ENCODE measurements at regions not wholly inside any gene's neighbourhood (a gene's known extent, or its start where the extent isn't known, plus 50 kb on each side); places are given as distances from the start of the nearest gene placed in this dataset.

DNA sequence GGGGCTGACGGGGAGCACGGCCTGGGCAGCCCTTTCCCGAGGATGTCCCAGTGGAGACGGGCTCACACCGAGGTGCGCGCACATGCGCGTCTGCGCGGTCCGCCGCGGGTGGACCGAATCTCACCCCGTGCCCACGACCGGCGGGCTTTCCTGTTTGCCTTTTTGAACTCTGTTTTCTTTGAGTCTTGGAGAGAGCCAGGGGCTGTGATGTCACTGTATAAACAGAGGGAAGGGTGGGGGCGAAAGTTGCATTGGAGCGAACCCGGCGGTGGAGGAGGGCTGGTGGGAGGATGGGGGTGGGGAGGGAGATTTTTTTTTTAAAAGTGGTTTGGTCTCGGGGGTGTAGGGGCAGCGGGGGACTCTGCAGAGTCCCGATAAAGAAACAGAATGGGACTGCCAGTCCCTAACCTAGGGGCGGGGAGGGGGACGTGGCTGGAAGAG lies 141.2 kb upstream of the CTAGE1 start (continued):
- TF ChIP-seq RAD21 (IDR thresholded peaks at IDR 0.05; ENCODE audit: low read depth) (no peak), POLR2A (IDR thresholded peaks at IDR 0.05; ENCODE audit: borderline replicate concordance, extremely low read depth, insufficient read depth, insufficient read length) (no peak), ZFX (IDR thresholded peaks at IDR 0.05) (no peak), SRF (IDR thresholded peaks at IDR 0.05; ENCODE audit: low read depth) (no peak)
- TF ChIP-seq, protein P1, sequence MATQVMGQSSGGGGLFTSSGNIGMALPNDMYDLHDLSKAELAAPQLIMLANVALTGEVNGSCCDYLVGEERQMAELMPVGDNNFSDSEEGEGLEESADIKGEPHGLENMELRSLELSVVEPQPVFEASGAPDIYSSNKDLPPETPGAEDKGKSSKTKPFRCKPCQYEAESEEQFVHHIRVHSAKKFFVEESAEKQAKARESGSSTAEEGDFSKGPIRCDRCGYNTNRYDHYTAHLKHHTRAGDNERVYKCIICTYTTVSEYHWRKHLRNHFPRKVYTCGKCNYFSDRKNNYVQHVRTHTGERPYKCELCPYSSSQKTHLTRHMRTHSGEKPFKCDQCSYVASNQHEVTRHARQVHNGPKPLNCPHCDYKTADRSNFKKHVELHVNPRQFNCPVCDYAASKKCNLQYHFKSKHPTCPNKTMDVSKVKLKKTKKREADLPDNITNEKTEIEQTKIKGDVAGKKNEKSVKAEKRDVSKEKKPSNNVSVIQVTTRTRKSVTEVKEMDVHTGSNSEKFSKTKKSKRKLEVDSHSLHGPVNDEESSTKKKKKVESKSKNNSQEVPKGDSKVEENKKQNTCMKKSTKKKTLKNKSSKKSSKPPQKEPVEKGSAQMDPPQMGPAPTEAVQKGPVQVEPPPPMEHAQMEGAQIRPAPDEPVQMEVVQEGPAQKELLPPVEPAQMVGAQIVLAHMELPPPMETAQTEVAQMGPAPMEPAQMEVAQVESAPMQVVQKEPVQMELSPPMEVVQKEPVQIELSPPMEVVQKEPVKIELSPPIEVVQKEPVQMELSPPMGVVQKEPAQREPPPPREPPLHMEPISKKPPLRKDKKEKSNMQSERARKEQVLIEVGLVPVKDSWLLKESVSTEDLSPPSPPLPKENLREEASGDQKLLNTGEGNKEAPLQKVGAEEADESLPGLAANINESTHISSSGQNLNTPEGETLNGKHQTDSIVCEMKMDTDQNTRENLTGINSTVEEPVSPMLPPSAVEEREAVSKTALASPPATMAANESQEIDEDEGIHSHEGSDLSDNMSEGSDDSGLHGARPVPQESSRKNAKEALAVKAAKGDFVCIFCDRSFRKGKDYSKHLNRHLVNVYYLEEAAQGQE (IDR thresholded peaks at IDR 0.05; ENCODE audit: low read depth) = no peak

DNA sequence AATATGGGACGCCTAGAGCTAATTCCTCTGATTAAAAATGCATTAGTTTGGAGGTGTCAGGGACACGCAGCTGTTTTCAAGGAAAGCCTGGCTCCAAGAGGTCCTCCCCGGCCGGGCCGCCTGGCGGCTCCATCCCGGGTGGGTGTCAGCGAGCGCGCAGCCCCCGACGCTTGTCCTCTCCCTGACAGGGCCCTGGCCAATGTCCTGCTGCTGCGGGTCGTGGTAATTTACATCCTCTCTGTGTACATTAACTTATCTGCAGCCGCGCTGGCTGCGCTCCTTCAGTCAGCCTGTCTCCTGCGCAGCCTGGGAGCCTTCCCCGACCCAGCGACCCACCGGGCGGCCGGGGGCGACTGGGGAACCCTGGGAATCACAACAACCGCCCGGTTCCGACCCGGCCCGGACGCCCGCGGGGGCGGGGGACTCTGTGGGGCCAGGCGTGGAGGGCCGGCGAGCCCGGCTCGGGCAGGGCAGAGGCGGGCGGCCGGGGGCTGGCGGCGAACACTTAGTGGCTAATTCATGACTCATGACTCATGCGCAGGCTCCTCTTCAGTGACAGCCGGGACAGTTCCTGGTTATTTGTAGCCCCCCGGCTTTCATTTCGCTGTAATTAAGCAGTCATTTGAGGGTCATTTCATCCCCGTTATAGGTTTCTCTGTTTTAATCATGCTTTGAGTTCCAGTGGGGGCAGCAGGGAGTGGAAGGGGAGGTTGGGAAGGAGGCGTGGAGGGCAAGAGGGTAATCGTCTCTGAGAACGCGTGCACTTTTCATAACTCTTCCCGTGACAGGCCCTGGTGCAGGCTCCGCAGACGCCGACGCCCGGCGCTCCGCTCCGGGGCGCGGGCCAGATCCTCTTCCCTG lies 141.9 kb upstream of the CTAGE1 start:
- no TSS peak for BruUV-seq (replicated peaks)
- peaks cover 4 to 22% of the 10 kb centered on the region in 2 experiments; a peak in 3 of 4 replicates for H3K4me1 ChIP-seq (ENCODE audit: control insufficient read depth in 1 of 2, insufficient read depth in 2 of 2, low read length in 2 of 2)
- no peaks in the 10 kb centered on the region for H3K36me3 ChIP-seq (ENCODE audit: control insufficient read depth in 1 of 2, insufficient read depth in 2 of 2, low read length in 2 of 2)
- RAD21 ChIA-PET (ENCODE audit: low non-redundant PET in 1 of 2, low total read pairs in 2 of 2, uncharacterized antibody in 2 of 2, unreplicated experiment in 2 of 2) = interaction anchor here in 1 of 2 experiments (0.7 kb wide), 2 partner anchors 77 to 574 kb away, joined by 3 read pairs; no protein-coding TSS in a partner anchor
- CTCF ChIA-PET = interaction anchor here (1.5 kb wide), 1 partner anchor 181 kb away, joined by 4 read pairs; no protein-coding TSS in a partner anchor
- intact Hi-C loops (cut with micrococcal nuclease) = loop anchor here (1.0 to 10.0 kb wide), 4 partner anchors 185 to 1365 kb away; no protein-coding TSS in a partner anchor
- peak overlapping the region; percentile 98 for H3K4me2 ChIP-seq (ENCODE audit: low read length)
- ATAC-seq (peak; percentile 77), DNase-seq (ENCODE audit: low read depth, low spot score) (no peak)
- H3K79me2 ChIP-seq (ENCODE audit: insufficient read depth, low read length) = no peaks in the 10 kb centered on the region
- no peak for TF ChIP-seq YY1 (IDR thresholded peaks at IDR 0.05; ENCODE audit: extremely low read depth, insufficient replicate concordance, low read depth, low read length)
- TF ChIP-seq RAD21 (IDR thresholded peaks at IDR 0.05; ENCODE audit: low read depth) = no peak
- TF ChIP-seq, protein P2, sequence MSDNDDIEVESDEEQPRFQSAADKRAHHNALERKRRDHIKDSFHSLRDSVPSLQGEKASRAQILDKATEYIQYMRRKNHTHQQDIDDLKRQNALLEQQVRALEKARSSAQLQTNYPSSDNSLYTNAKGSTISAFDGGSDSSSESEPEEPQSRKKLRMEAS (IDR thresholded peaks at IDR 0.05) = peak; percentile 68
- peak; percentile 43 for TF ChIP-seq FOSL1 (IDR thresholded peaks at IDR 0.05; ENCODE audit: low read depth)
- TF ChIP-seq, protein P3, sequence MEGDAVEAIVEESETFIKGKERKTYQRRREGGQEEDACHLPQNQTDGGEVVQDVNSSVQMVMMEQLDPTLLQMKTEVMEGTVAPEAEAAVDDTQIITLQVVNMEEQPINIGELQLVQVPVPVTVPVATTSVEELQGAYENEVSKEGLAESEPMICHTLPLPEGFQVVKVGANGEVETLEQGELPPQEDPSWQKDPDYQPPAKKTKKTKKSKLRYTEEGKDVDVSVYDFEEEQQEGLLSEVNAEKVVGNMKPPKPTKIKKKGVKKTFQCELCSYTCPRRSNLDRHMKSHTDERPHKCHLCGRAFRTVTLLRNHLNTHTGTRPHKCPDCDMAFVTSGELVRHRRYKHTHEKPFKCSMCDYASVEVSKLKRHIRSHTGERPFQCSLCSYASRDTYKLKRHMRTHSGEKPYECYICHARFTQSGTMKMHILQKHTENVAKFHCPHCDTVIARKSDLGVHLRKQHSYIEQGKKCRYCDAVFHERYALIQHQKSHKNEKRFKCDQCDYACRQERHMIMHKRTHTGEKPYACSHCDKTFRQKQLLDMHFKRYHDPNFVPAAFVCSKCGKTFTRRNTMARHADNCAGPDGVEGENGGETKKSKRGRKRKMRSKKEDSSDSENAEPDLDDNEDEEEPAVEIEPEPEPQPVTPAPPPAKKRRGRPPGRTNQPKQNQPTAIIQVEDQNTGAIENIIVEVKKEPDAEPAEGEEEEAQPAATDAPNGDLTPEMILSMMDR (IDR thresholded peaks at IDR 0.05 in 2 of 3, conservative IDR thresholded peaks at IDR 0.05 in 1 of 3; ENCODE audit: borderline replicate concordance in 1 of 3, insufficient read depth in 1 of 3, low read depth in 2 of 3, low read length in 2 of 3) = peak in 2 of 3 experiments; percentile 9 to 32; a peak in 2 of 6 replicates
- 0 out of 2 replicates have a peak, but pooled peaks have one; percentile 11 for TF ChIP-seq EGR1 (IDR thresholded peaks at IDR 0.05; ENCODE audit: low read depth)
- POLR2A ChIA-PET = no interaction called here
- H2AFZ ChIP-seq (ENCODE audit: low read depth, low read length, poor library complexity, severe bottlenecking) = peak overlapping the region; percentile 96
- no peaks in the 10 kb centered on the region for H4K20me1 ChIP-seq (ENCODE audit: insufficient read depth)
- H3K9ac ChIP-seq (ENCODE audit: low read length) = peak overlapping the region; percentile 38
- no peaks in the 10 kb centered on the region for H3K9me2 ChIP-seq (ENCODE audit: insufficient read depth)
- H3K9me3 ChIP-seq (ENCODE audit: control insufficient read depth in 1 of 2, insufficient read depth in 1 of 2, low read depth in 1 of 2, low read length in 2 of 2) = no peaks in the 10 kb centered on the region
- peak overlapping the region; percentile 54 to 73 for H3K4me3 ChIP-seq (replicated peaks in 1 of 2; ENCODE audit: low read depth in 1 of 2, low read length in 2 of 2)
- peak overlapping the region; percentile 2; the same call in 1 of the 2 replicates for H3K27ac ChIP-seq (ENCODE audit: low read depth, low read length)
- H3K27me3 ChIP-seq (ENCODE audit: insufficient read depth, low read length) = no peaks in the 10 kb centered on the region

All from HCT116 (cell line).